Thyroid gland (tissue), 4 donors: ENCODE measurements at regions not wholly inside any gene's neighbourhood (a gene's known extent, or its start where the extent isn't known, plus 50 kb on each side); places are given as distances from the start of the nearest gene placed in this dataset.

Experiments
- CTCF ChIP-seq, 6 experiments: fragments of 200-600 bp in 3 of 6; fragments of 450-650 bp in 3 of 6; sonication (generic) in 3 of 6; IDR thresholded peaks; one replicate each; pipeline ENCODE4 v1.5.1; 2016 to 2019; ENCODE audit warnings: antibody characterized with exemption in 6 of 6, mild to moderate bottlenecking in 2 of 6, inconsistent platforms in 1 of 6, moderate library complexity in 1 of 6
- POLR2A ChIP-seq, 2 donors: fragments of 450-650 bp; IDR thresholded peaks; one replicate each; pipeline ENCODE4 v1.6.1; 2017; ENCODE audit warnings: antibody characterized with exemption in 2 of 2, mild to moderate bottlenecking in 2 of 2, moderate library complexity in 1 of 2

- TF ChIP-seq CTCF (IDR thresholded peaks at IDR 0.05) (no peak), POLR2A (IDR thresholded peaks at IDR 0.05) (no peak)
These were observed 53.5 kb downstream of the TEX51 start for GRCh38 chr2:126952216-126952615.
